Motor neuron (in vitro differentiated cells): ENCODE measurements at regions not wholly inside any gene's neighbourhood (a gene's known extent, or its start where the extent isn't known, plus 50 kb on each side); places are given as distances from the start of the nearest gene placed in this dataset.
A peak's percentile ranks its signal among the peaks of the same experiment; 100 is the strongest.

Source experiments
- ATAC-seq, 8 experiments: fragments of 200-7000 bp; cut with Tn5 transposase; replicated peaks in 6 of 8; 2 replicates each; pipeline ENCODE4 v1.8.0; 2021; ENCODE audit warnings: mild to moderate bottlenecking in 8 of 8, moderate library complexity in 8 of 8
- H3K27ac ChIP-seq, 2 donors: fragments of 250-450 bp; sonication (Bioruptor Pico); 2 replicates each; pipeline ENCODE4 v1.9.0; 2021; ENCODE audit warnings: antibody characterized with exemption in 2 of 2, mild to moderate bottlenecking in 2 of 2, moderate library complexity in 1 of 2
- H3K4me1 ChIP-seq, 2 donors: fragments of 250-450 bp; sonication (Bioruptor Pico); replicated peaks in 1 of 2; 2 replicates each; pipeline ENCODE4 v1.6.1; 2021; ENCODE audit warnings: antibody characterized with exemption in 2 of 2, mild to moderate bottlenecking in 2 of 2, moderate library complexity in 1 of 2
- H3K4me3 ChIP-seq, 5 donors: fragments of 250-450 bp; sonication (Bioruptor Pico); 2 replicates each; pipeline ENCODE4 v1.9.0; 2021; ENCODE audit warnings: antibody characterized with exemption in 5 of 5, mild to moderate bottlenecking in 5 of 5, moderate library complexity in 4 of 5
- WGBS, 10 experiments: fragments of 450-650 bp; shearing (Covaris generic); methylation state at CpG; one replicate each; pipeline ENCODE4 v1.0.0; 2022; 5-methylcytosine and 5-hydroxymethylcytosine counted together
- in situ Hi-C, 9 experiments: fragments of 400-800 bp; cut with MboI; loops; one replicate each; pipeline ENCODE4 v1.15.0; 2021; ENCODE audit warnings: low sequenced_read_pairs in 9 of 9, low pct_unique_long_range_greater_than_20kb in 2 of 9; ENCODE audit not compliant: unreplicated experiment in 9 of 9

DNA sequence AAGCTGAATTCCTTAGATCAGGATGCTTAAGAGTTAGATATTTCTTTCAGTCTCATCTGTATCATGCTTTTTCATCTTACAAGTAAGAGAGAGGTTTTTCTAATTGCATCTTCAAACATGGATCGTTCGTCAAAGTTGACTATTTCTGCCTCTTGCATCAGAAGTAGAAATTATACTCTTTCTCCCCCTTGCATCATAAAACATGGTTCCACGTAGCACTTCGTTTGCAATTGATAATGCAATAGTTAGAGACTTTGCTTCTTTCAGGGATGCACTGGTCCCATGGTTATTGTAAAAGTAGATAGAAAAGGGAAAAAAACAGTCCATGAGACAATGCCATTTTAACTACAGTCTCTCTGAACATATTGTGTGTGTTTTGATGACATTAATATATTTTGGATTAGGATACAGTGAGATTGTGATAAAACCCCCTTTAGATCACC, 75.1 kb upstream of the PARD3B start:
- H3K27ac ChIP-seq = peak overlapping the region; percentile 91 to 94
- in situ Hi-C loops = no loop called here
- H3K4me1 ChIP-seq = peaks cover 22 to 30% of the 10 kb centered on the region in 2 donors
- 26 to 93% (median 58%) methylated on average over 2 to 4 of the region's 4 CpGs; no CpG with 5 or more reads in 1 of the 10 experiments for WGBS, 10 experiments
- no peak overlapping the region for H3K4me3 ChIP-seq
- peak in 5 of 8 experiments; percentile 50 to 92 (median 83) for ATAC-seq

DNA sequence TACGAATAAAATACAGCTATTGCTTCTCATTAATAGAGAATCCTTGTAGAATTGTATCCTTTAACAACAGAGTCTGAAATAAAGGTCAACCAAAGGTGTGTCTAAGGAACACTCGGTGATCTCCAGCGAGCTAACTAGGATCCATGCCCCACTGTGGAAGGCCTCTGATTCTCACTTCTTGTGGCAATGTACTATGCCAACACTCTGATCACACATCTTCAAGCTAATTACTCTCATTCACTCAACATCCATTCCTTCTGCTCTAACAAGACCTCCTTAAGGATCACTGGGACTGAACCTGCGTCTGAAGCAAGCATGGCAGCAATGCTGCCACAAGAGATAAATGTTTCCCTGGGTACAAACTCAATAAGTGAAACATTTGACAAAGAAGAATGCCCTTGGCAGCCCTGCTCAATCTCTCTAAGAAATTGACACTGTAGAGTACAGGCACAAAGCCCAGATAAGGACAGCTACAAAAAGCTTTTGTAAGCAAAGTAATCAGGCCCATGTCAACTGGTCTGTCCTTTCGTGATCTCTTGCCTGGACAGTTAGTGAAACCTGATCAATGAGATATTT, 74.6 kb upstream of the PARD3B start:
- WGBS, 10 experiments = 80 to 100% (median 96%) methylated on average over 1 to 5 of the region's 5 CpGs; no CpG with 5 or more reads in 2 of the 10 experiments
- H3K27ac ChIP-seq = peak overlapping the region; percentile 91 to 94
- ATAC-seq = peak in 5 of 8 experiments; percentile 18 to 48 (median 44)
- in situ Hi-C loops = no loop called here
- peaks cover 22 to 30% of the 10 kb centered on the region in 2 donors for H3K4me1 ChIP-seq
- no peak overlapping the region for H3K4me3 ChIP-seq

DNA sequence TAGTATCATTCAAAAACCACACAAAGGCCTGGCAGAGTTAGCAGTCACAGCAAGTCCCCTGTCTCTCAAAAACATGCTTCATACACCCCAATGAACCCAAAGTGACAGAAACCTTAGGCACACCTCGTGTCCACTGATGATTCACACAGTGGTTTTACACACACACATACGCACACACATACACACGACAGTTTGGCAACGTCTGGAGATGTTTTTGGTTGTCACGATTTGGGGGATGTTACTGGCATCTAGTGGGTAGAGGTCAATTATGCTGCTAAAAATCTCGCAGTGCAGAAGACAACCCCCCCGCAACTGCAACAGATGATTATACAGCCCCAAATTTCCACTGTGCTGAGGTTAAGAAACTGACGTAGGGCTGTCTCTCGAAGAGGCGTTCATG, 72.9 kb upstream of the PARD3B start:
- no peak overlapping the region for H3K4me3 ChIP-seq
- WGBS, 10 experiments = 40 to 95% (median 87%) methylated on average over 2 to 10 of the region's 10 CpGs; no CpG with 5 or more reads in 2 of the 10 experiments
- H3K27ac ChIP-seq = no peak overlapping the region
- no peak for ATAC-seq
- peaks cover 22 to 30% of the 10 kb centered on the region in 2 donors for H3K4me1 ChIP-seq
- in situ Hi-C loops = no loop called here

DNA sequence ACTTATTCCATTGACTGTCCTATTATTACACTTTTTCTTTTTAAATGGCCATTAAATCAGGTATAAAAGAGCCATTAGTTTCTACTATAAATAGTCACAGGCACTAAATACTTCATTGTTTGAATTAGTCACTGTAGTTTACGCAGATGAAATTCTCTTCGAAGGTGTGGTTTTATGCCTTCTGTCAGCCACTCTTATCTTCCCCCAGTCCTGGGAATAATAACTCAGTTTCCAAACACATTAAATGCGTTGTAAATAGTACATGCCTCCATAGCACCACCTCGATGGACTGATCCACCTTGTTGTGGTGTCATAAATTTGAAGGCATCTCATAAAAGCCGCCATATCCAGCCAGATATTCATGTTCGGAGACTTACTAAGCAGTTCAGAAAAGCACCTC, 72.1 kb upstream of the PARD3B start:
- Histone ChIP-seq H3K4me1 (peaks cover 22 to 30% of the 10 kb centered on the region in 2 donors), H3K27ac (no peak overlapping the region), H3K4me3 (no peak overlapping the region)
- no peak for ATAC-seq
- WGBS, 10 experiments = 70 to 100% (median 90%) methylated on average over 1 to 6 of the region's 6 CpGs; no CpG with 5 or more reads in 1 of the 10 experiments
- in situ Hi-C loops = no loop called here

DNA sequence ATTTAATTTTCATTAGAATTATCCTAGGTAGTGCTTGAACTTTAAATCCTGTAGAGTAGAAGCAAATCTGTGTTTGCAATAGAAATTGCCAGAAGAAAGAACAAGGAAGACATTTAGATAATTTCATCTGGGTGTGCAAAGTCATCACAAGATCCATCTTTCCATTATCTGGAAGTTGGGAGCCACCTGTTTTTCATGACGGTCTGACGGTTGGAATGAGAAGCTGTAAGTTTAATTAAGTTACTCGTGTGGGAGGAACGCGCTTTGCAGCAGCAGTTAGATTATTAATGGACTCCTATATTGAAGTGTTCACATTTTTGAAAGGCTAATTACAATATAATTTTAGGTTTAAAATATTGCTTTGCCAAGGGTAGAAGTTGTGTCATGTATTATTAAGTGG, 69.9 kb upstream of the PARD3B start:
- no peak for ATAC-seq
- Histone ChIP-seq H3K4me1 (peaks cover 10 to 12% of the 10 kb centered on the region in 2 donors), H3K27ac (no peak overlapping the region), H3K4me3 (no peak overlapping the region)
- in situ Hi-C loops = no loop called here
- WGBS, 10 experiments = 66 to 100% (median 95%) methylated on average over 1 to 5 of the region's 5 CpGs; no CpG with 5 or more reads in 1 of the 10 experiments

DNA sequence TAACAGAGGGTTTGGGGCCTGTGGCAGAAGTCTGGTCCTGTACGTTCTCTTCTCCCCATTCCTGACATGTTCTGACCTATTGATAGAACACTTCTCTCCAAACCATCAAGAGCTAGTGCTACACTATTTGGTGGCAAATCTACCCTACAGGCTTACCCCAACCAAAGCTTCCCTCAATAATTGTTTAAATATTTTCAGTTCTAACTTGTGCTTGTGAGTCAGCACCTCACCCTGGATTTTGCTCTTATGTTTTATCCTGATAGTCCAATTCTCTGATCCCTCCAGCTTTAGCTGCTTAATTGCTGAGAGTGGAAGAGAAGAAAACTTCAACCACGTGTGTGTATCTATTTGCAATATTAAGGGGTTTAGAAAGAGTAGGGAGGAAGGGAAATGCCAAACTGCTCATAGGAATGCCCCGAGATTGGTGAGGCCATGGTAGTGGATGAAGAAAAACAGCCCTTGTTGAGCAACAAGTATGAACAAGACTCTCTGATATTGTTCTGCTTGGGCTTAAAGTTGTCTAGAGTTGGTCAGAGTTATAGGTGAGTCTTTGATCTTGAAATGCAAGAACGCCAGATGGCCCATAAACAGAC, 67.8 kb upstream of the PARD3B start:
- Histone ChIP-seq H3K27ac (no peak overlapping the region), H3K4me1 (peaks cover 0 to 3% of the 10 kb centered on the region in 2 donors), H3K4me3 (no peak overlapping the region)
- in situ Hi-C loops = no loop called here
- 63 to 100% (median 94%) methylated on average over 1 to 4 of the region's 4 CpGs; no CpG with 5 or more reads in 1 of the 10 experiments for WGBS, 10 experiments
- ATAC-seq = no peak

DNA sequence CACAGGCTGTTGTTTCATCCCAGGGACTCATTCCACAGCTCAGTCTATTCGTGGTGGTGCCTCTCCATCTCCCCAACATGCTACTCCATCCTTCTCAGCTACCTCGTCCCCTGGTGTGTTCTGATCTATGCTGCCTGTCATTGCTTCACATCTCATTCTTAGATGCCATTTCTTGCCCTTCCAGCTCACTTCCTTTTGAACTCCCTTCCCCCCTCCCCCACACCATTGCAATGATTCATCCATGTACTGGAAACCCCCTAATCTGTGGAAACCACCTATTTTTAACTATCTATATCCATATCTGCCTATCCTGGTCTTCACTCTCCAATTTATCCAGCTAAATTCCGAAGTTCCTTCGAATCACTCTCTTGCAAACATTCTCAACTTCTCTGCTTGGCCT, 65.7 kb upstream of the PARD3B start:
- Histone ChIP-seq H3K27ac (no peak overlapping the region), H3K4me1 (peaks cover 10 to 12% of the 10 kb centered on the region in 2 donors), H3K4me3 (no peak overlapping the region)
- 80 to 100% (median 90%) methylated on average over 1 to 3 of the region's 4 CpGs; no CpG with 5 or more reads in 1 of the 10 experiments for WGBS, 10 experiments
- in situ Hi-C loops = no loop called here
- no peak for ATAC-seq

DNA sequence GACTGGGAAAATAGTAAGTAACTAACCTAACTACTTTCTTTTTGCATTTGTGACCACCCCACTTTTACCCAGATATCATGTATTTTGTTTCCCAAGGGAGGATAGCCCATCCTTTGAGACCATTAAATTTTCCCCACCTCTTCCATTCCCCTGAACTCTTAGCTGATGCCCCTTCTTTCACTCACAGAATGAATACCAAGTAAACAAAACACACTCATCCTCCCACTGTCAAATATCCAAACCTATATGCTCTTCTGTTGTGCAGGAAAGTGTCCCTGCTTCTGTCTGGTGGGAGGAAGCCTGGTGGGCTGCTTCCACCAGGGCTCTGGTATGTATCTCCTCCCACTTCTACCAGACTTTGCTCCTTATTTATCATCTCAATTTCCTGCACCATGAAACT, 64.6 kb upstream of the PARD3B start:
- in situ Hi-C loops = no loop called here
- ATAC-seq = no peak

DNA sequence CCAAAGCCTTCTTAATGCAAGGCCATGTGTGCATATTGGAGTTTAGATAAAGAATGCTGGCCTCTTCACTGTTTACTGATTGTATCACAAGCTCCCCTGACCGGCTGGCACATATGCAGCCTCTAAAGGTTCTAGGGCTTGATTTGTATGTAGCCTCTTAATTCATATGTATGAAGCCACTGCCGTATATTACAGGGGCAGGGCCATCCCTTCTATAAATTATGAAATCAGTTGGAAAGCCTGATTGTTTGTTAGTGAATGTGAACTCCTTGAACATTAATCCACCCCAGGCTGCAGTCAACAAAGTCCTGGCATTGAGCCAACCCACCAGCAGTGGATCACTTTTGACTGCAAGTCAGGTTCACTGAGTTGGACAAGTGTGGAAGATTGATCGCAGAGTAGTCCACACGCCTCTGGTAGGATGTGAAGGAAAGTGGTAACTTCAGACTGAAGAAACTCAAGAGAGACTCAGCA, 61.6 kb upstream of the PARD3B start:
- H3K4me3 ChIP-seq = no peak overlapping the region

More for the DNA sequence above, 64.6 kb upstream of the PARD3B start:
- no peak overlapping the region for H3K4me3 ChIP-seq
- H3K27ac ChIP-seq = no peak overlapping the region
- H3K4me1 ChIP-seq = peaks cover 10 to 12% of the 10 kb centered on the region in 2 donors

DNA sequence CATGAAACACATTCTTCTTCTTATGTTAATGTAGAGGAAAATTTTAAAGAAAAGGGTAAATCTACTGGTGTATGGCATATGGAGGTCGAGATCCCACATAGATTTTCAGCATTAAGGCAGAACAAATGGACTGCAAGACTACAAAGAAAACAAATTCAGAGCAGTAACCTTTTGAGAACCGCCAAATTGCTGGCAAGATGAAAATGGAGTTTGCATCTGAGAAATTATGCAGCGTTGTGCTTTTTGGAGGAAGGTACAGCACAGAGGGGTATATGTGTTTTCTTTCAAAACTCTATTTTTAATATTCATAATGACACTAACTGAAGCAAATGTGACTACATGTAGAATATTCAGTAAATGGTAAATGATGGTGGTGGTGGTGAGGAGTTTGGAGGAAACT, 59.0 kb upstream of the PARD3B start:
- peak in 2 of 8 experiments; percentile 26 to 41 for ATAC-seq
- WGBS, 10 experiments = 3 to 100% (median 93%) methylated on average over 1 to 3 of the region's 3 CpGs; no CpG with 5 or more reads in 1 of the 10 experiments

More for the DNA sequence above, 61.6 kb upstream of the PARD3B start:
- in situ Hi-C loops = no loop called here
- Histone ChIP-seq H3K27ac (no peak overlapping the region), H3K4me1 (peaks cover 10 to 13% of the 10 kb centered on the region in 2 donors)
- 0 to 73% (median 26%) methylated on average over 1 to 4 of the region's 4 CpGs; no CpG with 5 or more reads in 4 of the 10 experiments for WGBS, 10 experiments
- ATAC-seq = peak in 7 of 8 experiments; percentile 45 to 93 (median 89)

DNA sequence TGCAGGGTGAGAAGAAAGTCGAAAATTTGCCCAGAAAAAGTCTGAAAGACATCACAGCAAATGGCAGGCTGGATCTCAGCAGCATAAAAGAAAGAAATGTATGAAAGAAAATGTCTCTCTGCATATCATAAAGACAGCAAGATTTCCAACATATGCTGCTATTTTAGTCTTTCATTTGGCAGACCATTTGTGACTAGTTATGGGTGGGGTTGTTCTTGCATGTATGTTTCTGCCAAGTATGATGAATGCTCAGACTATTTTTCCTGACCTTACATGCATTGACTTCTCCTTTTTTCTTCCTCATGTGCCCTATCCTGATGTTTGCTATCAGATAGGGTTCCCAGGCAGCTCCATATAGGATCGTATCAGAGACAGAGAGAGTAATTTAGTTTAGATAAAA, 58.5 kb upstream of the PARD3B start:
- ATAC-seq = peak in 5 of 8 experiments; percentile 18 to 86 (median 74)
- no peak overlapping the region for H3K27ac ChIP-seq
- in situ Hi-C loops = no loop called here
- 0 to 100% (median 78%) methylated on average over 1 to 2 of the region's 2 CpGs; no CpG with 5 or more reads in 1 of the 10 experiments for WGBS, 10 experiments
- no peak overlapping the region for H3K4me3 ChIP-seq
- peaks cover 10 to 13% of the 10 kb centered on the region in 2 donors for H3K4me1 ChIP-seq

More for the DNA sequence above, 59.0 kb upstream of the PARD3B start:
- in situ Hi-C loops = no loop called here
- Histone ChIP-seq H3K27ac (no peak overlapping the region), H3K4me3 (no peak overlapping the region), H3K4me1 (peaks cover 10 to 13% of the 10 kb centered on the region in 2 donors)

DNA sequence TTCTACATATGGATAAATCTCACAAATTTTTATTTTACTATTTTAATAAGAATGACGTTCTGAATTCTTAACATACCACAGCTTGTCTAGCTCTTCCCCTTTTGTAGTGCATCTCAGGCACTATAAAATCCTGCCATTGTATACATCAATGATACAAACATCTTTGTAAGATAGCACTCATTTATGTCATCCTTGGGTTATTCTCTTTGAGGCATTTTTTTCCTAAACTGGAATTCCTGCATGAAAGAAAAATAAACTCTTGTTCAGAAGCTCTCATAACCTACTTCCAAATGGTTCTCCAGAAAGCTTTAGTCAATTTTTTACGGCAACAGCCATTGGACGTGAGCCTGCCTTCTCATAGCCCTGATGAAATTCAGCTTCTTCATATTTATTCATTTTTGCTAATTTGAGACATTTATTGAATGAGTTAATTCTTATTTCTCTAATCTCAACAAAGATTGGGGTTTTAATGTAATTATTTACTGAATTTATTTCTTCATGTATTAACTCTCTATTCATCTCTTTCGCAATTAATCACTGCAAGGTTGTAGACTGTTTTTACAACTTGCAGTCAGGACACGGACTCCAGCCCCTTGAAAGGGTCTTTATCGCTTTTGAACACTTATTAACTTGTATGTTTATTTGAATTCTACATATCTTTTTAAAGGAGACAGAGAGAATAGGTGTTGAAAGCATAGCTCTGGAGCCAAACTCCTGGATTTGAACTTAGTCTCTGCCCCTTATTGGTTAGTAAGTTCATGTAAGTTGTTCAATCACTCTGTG, 57.6 kb upstream of the PARD3B start:
- Histone ChIP-seq H3K4me1 (peaks cover 10 to 13% of the 10 kb centered on the region in 2 donors), H3K27ac (no peak overlapping the region), H3K4me3 (no peak overlapping the region)
- 62 to 92% (median 82%) methylated on average over 5 to 6 of the region's 6 CpGs for WGBS, 10 experiments
- in situ Hi-C loops = no loop called here
- no peak for ATAC-seq

DNA sequence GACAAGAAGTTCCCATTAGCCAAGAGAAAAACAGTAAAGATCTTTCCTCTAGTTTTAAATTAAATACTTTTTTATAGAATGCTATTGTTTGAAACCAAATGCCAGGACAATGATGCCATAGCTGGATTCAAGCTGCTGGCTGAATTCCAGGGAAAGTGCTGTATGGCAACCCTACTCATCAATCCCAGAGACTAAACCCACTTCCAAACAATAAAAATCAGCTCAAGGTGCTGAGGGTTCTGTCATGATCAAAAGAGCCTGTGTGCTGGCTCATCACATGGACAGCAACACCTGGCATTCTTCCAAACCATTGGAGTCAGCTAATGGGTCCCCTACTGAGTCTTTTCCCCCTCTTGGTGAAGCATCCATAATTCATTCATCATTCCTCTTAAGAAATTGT, 53.7 kb upstream of the PARD3B start:
- peak in 3 of 8 experiments; percentile 62 to 83 (median 67) for ATAC-seq
- H3K4me3 ChIP-seq = no peak overlapping the region
- in situ Hi-C loops = no loop called here
- no peak overlapping the region for H3K27ac ChIP-seq
- H3K4me1 ChIP-seq = peaks cover 0 to 4% of the 10 kb centered on the region in 2 donors
